ENCODE measurements at regions not wholly inside any gene's neighbourhood (a gene's known extent, or its start where the extent isn't known, plus 50 kb on each side); places are given as distances from the start of the nearest gene placed in this dataset.

- 80% methylated on average over 1 of the region's 14 CpGs for WGBS (ENCODE audit: insufficient coverage, low lambda C conversion rate)
- no peak overlapping the region for H3K27ac ChIP-seq (ENCODE audit: low read length)
- H3K4me1 ChIP-seq (ENCODE audit: control insufficient read depth, insufficient read depth, low read length): no peaks in the 10 kb centered on the region
- H3K9me3 ChIP-seq (ENCODE audit: control insufficient read depth, low read depth, low read length): no peaks in the 10 kb centered on the region
- H3K36me3 ChIP-seq (ENCODE audit: control insufficient read depth, insufficient read depth, low read length): no peaks in the 10 kb centered on the region
- no peak for DNase-seq
- H3K27me3 ChIP-seq (ENCODE audit: control insufficient read depth, insufficient read depth, low read length): peaks cover 9% of the 10 kb centered on the region
- no peak overlapping the region for H3K4me3 ChIP-seq (ENCODE audit: low read length)
These were observed 501.6 kb downstream of the VRK1 start for GRCh38 chr14:97298736-97299135.

- Histone ChIP-seq H3K4me1 (ENCODE audit: control insufficient read depth, insufficient read depth, low read length) (no peaks in the 10 kb centered on the region), H3K4me3 (ENCODE audit: low read length) (no peak overlapping the region), H3K27me3 (ENCODE audit: control insufficient read depth, insufficient read depth, low read length) (peaks cover 9% of the 10 kb centered on the region), H3K36me3 (ENCODE audit: control insufficient read depth, insufficient read depth, low read length) (no peaks in the 10 kb centered on the region), H3K9me3 (ENCODE audit: control insufficient read depth, low read depth, low read length) (no peaks in the 10 kb centered on the region), H3K27ac (ENCODE audit: low read length) (no peak overlapping the region)
- no peak for DNase-seq
- WGBS (ENCODE audit: insufficient coverage, low lambda C conversion rate): 100% methylated on average over 1 of the region's 3 CpGs
These were observed 502.5 kb downstream of the VRK1 start for GRCh38 chr14:97299661-97300060.

- Histone ChIP-seq H3K27me3 (ENCODE audit: control insufficient read depth, insufficient read depth, low read length) (peaks cover 9% of the 10 kb centered on the region), H3K36me3 (ENCODE audit: control insufficient read depth, insufficient read depth, low read length) (no peaks in the 10 kb centered on the region), H3K9me3 (ENCODE audit: control insufficient read depth, low read depth, low read length) (no peaks in the 10 kb centered on the region), H3K4me3 (ENCODE audit: low read length) (no peak overlapping the region), H3K4me1 (ENCODE audit: control insufficient read depth, insufficient read depth, low read length) (no peaks in the 10 kb centered on the region), H3K27ac (ENCODE audit: low read length) (no peak overlapping the region)
- no CpG with 5 or more reads among the region's 4 CpGs for WGBS (ENCODE audit: insufficient coverage, low lambda C conversion rate)
- DNase-seq: no peak
These were observed 504.9 kb downstream of the VRK1 start for GRCh38 chr14:97301931-97302559.

GRCh38 chr14:97306133-97306759 lies 509.1 kb downstream of the VRK1 start:
- Histone ChIP-seq H3K4me3 (ENCODE audit: low read length) (no peak overlapping the region), H3K27ac (ENCODE audit: low read length) (no peak overlapping the region), H3K36me3 (ENCODE audit: control insufficient read depth, insufficient read depth, low read length) (no peaks in the 10 kb centered on the region), H3K4me1 (ENCODE audit: control insufficient read depth, insufficient read depth, low read length) (no peaks in the 10 kb centered on the region), H3K27me3 (ENCODE audit: control insufficient read depth, insufficient read depth, low read length) (no peaks in the 10 kb centered on the region), H3K9me3 (ENCODE audit: control insufficient read depth, low read depth, low read length) (no peaks in the 10 kb centered on the region)
- DNase-seq: no peak
- WGBS (ENCODE audit: insufficient coverage, low lambda C conversion rate): no CpG with 5 or more reads among the region's 3 CpGs

DNA sequence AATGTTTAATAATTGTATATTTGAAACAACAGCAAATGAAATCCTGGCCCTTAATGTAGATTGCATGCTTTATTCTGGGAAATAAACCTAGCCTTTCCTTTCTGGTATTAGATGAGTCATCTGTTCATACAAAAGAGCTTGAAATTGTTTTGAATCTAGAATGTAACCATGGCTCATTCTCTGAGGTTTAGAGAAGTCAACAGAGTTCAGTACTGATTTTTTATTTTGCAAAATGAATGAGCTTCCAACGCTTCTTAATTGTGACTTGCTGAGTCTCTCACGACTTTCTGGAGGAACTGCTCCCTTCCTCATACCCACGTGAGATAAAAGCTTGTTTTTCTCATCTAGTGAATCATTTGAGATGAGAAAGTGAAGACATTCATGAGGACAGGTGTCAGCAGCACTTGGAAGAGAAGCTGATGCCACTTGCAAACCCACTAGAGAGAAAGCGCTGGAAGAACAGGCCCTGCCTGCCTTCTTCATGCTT lies 509.6 kb downstream of the VRK1 start:
- H3K36me3 ChIP-seq (ENCODE audit: control insufficient read depth, insufficient read depth, low read length): no peaks in the 10 kb centered on the region
- 80% methylated on average over 1 of the region's 4 CpGs for WGBS (ENCODE audit: insufficient coverage, low lambda C conversion rate)
- no peak for DNase-seq
- no peaks in the 10 kb centered on the region for H3K4me1 ChIP-seq (ENCODE audit: control insufficient read depth, insufficient read depth, low read length)
- no peak overlapping the region for H3K4me3 ChIP-seq (ENCODE audit: low read length)
- no peaks in the 10 kb centered on the region for H3K9me3 ChIP-seq (ENCODE audit: control insufficient read depth, low read depth, low read length)
- no peaks in the 10 kb centered on the region for H3K27me3 ChIP-seq (ENCODE audit: control insufficient read depth, insufficient read depth, low read length)
- H3K27ac ChIP-seq (ENCODE audit: low read length): no peak overlapping the region

DNA sequence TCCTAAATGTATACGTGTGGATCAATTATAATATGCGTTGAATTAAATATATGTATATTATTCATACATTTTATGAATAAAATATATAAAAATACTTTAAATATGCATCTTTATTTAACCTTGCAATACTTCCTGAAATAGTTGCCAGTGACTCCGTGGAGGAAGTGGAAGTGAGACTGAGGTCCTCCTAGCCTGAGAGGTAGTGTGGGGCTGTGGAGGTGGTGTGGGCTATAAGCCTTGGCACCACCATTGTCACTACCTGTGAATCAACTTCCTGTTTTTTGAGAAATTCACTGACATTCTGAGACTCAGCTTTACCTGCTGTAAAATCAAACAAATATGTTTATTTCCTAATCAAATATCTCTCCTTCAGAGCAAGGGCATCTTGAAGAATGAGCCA lies 514.2 kb downstream of the VRK1 start:
- Histone ChIP-seq H3K36me3 (ENCODE audit: control insufficient read depth, insufficient read depth, low read length) (no peaks in the 10 kb centered on the region), H3K9me3 (ENCODE audit: control insufficient read depth, low read depth, low read length) (no peaks in the 10 kb centered on the region), H3K4me3 (ENCODE audit: low read length) (no peak overlapping the region), H3K27me3 (ENCODE audit: control insufficient read depth, insufficient read depth, low read length) (no peaks in the 10 kb centered on the region), H3K27ac (ENCODE audit: low read length) (no peak overlapping the region), H3K4me1 (ENCODE audit: control insufficient read depth, insufficient read depth, low read length) (no peaks in the 10 kb centered on the region)
- WGBS (ENCODE audit: insufficient coverage, low lambda C conversion rate): 100% methylated on average over 2 of the region's 3 CpGs
- no peak for DNase-seq

DNA sequence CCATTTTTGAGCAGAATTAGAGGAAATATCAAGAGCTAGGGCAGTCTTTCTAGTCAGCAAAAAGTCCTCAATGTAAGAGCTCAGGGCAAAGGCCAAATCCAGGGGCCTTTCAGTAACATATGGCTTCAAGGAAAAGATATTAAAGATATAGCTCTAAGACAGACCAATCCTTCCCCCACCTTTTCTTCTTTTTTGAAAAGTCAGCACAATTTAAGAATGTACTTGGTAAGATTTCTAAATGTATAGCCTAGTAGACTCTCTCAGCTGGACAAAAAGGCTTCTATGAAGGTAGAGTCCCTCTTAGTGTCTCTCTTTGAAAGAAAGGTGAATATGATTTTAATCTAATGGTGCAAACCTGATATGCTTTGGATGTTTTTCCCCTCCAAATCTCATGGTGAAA lies 515.7 kb downstream of the VRK1 start:
- H3K9me3 ChIP-seq (ENCODE audit: control insufficient read depth, low read depth, low read length): no peaks in the 10 kb centered on the region
- no peaks in the 10 kb centered on the region for H3K36me3 ChIP-seq (ENCODE audit: control insufficient read depth, insufficient read depth, low read length)
- no peaks in the 10 kb centered on the region for H3K4me1 ChIP-seq (ENCODE audit: control insufficient read depth, insufficient read depth, low read length)
- DNase-seq: no peak
- no peak overlapping the region for H3K4me3 ChIP-seq (ENCODE audit: low read length)
- no peaks in the 10 kb centered on the region for H3K27me3 ChIP-seq (ENCODE audit: control insufficient read depth, insufficient read depth, low read length)
- no peak overlapping the region for H3K27ac ChIP-seq (ENCODE audit: low read length)

DNA sequence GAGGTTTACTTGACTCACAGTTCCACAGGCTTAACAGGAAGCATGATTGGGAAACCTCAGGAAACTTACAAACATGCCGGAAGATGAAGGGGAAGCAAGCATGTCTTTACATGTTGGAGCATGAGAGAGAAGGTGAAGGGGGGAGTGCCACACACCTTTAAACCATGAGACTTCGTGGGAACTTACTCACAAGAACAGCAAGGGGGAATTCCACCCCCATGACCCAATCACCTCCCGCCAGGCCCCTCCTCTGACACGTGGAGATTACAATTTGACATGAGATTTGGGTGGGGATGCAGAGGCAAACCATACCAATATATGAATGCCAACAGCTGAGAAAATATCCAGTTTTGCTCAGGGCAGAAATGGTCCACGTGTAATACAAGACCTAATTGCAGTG lies 518.6 kb downstream of the VRK1 start:
- Histone ChIP-seq H3K27ac (ENCODE audit: low read length) (no peak overlapping the region), H3K36me3 (ENCODE audit: control insufficient read depth, insufficient read depth, low read length) (no peaks in the 10 kb centered on the region), H3K27me3 (ENCODE audit: control insufficient read depth, insufficient read depth, low read length) (no peaks in the 10 kb centered on the region), H3K9me3 (ENCODE audit: control insufficient read depth, low read depth, low read length) (no peaks in the 10 kb centered on the region), H3K4me1 (ENCODE audit: control insufficient read depth, insufficient read depth, low read length) (no peaks in the 10 kb centered on the region), H3K4me3 (ENCODE audit: low read length) (no peak overlapping the region)
- DNase-seq: no peak
- no CpG with 5 or more reads among the region's 5 CpGs for WGBS (ENCODE audit: insufficient coverage, low lambda C conversion rate)

DNA sequence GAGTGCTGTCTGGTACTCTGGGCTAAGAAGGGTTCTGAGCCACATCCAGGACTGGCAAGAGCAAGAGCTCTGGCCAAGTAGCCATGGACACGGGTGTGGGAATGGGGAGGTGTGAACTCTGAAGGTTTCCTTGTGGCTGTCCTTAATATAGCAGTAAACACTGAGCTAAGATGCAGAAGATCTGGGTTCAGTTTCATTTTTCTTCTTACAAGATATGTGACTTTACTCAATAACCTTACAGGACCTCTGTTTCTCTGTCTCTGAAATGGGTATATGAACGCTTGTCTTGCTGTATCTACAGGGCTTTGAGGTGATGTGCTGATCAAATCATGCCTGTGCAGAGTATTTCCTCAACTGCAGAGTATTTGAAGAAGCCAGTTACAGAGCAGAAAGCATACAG lies 521.2 kb downstream of the VRK1 start:
- no peak overlapping the region for H3K27ac ChIP-seq (ENCODE audit: low read length)
- no peaks in the 10 kb centered on the region for H3K27me3 ChIP-seq (ENCODE audit: control insufficient read depth, insufficient read depth, low read length)
- H3K9me3 ChIP-seq (ENCODE audit: control insufficient read depth, low read depth, low read length): no peaks in the 10 kb centered on the region
- H3K36me3 ChIP-seq (ENCODE audit: control insufficient read depth, insufficient read depth, low read length): no peaks in the 10 kb centered on the region
- H3K4me1 ChIP-seq (ENCODE audit: control insufficient read depth, insufficient read depth, low read length): no peaks in the 10 kb centered on the region
- H3K4me3 ChIP-seq (ENCODE audit: low read length): no peak overlapping the region
- DNase-seq: no peak
- WGBS (ENCODE audit: insufficient coverage, low lambda C conversion rate): no CpG with 5 or more reads among the region's 2 CpGs

GRCh38 chr14:97319691-97320090 lies 522.5 kb downstream of the VRK1 start:
- Histone ChIP-seq H3K4me1 (ENCODE audit: control insufficient read depth, insufficient read depth, low read length) (no peaks in the 10 kb centered on the region), H3K27ac (ENCODE audit: low read length) (no peak overlapping the region), H3K4me3 (ENCODE audit: low read length) (no peak overlapping the region), H3K9me3 (ENCODE audit: control insufficient read depth, low read depth, low read length) (no peaks in the 10 kb centered on the region), H3K36me3 (ENCODE audit: control insufficient read depth, insufficient read depth, low read length) (no peaks in the 10 kb centered on the region), H3K27me3 (ENCODE audit: control insufficient read depth, insufficient read depth, low read length) (no peaks in the 10 kb centered on the region)
- no CpG with 5 or more reads among the region's 3 CpGs for WGBS (ENCODE audit: insufficient coverage, low lambda C conversion rate)
- no peak for DNase-seq

DNA sequence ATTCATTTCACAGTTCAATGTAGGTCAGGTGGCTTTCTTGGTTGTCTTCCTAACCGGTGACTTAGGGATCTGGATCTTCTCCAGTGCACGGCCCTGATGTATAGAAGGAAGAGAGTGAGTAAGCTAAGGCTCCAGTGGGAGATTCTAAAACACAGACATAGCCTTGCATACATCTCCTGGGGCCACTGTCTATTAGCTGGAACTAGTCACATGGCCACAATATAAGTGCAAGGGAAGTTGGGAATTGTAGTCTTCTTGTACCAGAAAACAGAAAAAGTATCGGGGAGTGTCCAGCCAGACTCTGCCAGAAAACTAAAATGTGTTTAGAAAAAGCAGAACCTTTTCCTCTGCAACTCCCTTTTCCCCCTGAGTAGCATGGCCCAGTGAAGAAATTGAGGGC lies 531.6 kb downstream of the VRK1 start:
- Histone ChIP-seq H3K4me3 (ENCODE audit: low read length) (no peak overlapping the region), H3K9me3 (ENCODE audit: control insufficient read depth, low read depth, low read length) (no peaks in the 10 kb centered on the region), H3K27ac (ENCODE audit: low read length) (no peak overlapping the region), H3K4me1 (ENCODE audit: control insufficient read depth, insufficient read depth, low read length) (no peaks in the 10 kb centered on the region), H3K27me3 (ENCODE audit: control insufficient read depth, insufficient read depth, low read length) (no peaks in the 10 kb centered on the region), H3K36me3 (ENCODE audit: control insufficient read depth, insufficient read depth, low read length) (no peaks in the 10 kb centered on the region)
- DNase-seq: no peak
- WGBS (ENCODE audit: insufficient coverage, low lambda C conversion rate): 88% methylated on average over 1 of the region's 3 CpGs
